ENCODE measurements at regions not wholly inside any gene's neighbourhood (a gene's known extent, or its start where the extent isn't known, plus 50 kb on each side); places are given as distances from the start of the nearest gene placed in this dataset.
"Not testable (repeated sequence)": the region's sequence is repeated elsewhere in the genome, so short reads cannot be mapped to it uniquely, and the experiment has no call there.

- DNase-seq = no peak
These were observed 256.0 kb downstream of the SV2B start for GRCh38 chr15:91356083-91356482.

GRCh38 chr15:91357011-91357410 is 257.0 kb downstream of the SV2B start:
- DNase-seq = no peak

GRCh38 chr15:91357486-91357885 is 257.4 kb downstream of the SV2B start:
- no peak for DNase-seq

GRCh38 chr15:91358405-91358804 is 258.3 kb downstream of the SV2B start:
- no peak for DNase-seq

- DNase-seq = not testable (repeated sequence)
These were observed 261.6 kb downstream of the SV2B start for GRCh38 chr15:91361696-91362095.

- DNase-seq = no peak
These were observed 266.1 kb downstream of the SV2B start for GRCh38 chr15:91366111-91366510.

GRCh38 chr15:91368611-91369010 is 268.6 kb downstream of the SV2B start:
- no peak for DNase-seq

GRCh38 chr15:91369823-91370222 is 269.8 kb downstream of the SV2B start:
- DNase-seq = no peak

GRCh38 chr15:91371345-91371744 is 271.3 kb downstream of the SV2B start:
- DNase-seq = not testable (repeated sequence)

GRCh38 chr15:91374336-91374735 is 274.3 kb downstream of the SV2B start:
- no peak for DNase-seq

GRCh38 chr15:91376038-91376437 is 276.0 kb downstream of the SV2B start:
- DNase-seq = no peak

- no peak for DNase-seq
These were observed 280.1 kb downstream of the SV2B start for GRCh38 chr15:91380114-91380513.

- DNase-seq = no peak
These were observed 283.5 kb downstream of the SV2B start for GRCh38 chr15:91383532-91383931.

GRCh38 chr15:91384189-91384730 is 284.2 kb downstream of the SV2B start:
- no peak for DNase-seq

- peak; percentile 26 for DNase-seq
These were observed 285.3 kb downstream of the SV2B start for GRCh38 chr15:91385311-91385710.

- no peak for DNase-seq
These were observed 293.1 kb downstream of the SV2B start for GRCh38 chr15:91393186-91393585.

GRCh38 chr15:91400481-91400880 is 300.4 kb downstream of the SV2B start:
- DNase-seq = no peak

- DNase-seq = peak; percentile 46
These were observed 307.3 kb downstream of the SV2B start for GRCh38 chr15:91407269-91407889.

- peak; percentile 14 for DNase-seq
These were observed 308.5 kb downstream of the SV2B start for GRCh38 chr15:91408476-91409076.

GRCh38 chr15:91409387-91409786 is 309.3 kb downstream of the SV2B start:
- no peak for DNase-seq

- no peak for DNase-seq
These were observed 311.5 kb downstream of the SV2B start for GRCh38 chr15:91411586-91411985.

- no peak for DNase-seq
These were observed 312.3 kb downstream of the SV2B start for GRCh38 chr15:91412138-91412928.

GRCh38 chr15:91413142-91413541 is 313.1 kb downstream of the SV2B start:
- DNase-seq = peak; percentile 2

- no peak for DNase-seq
These were observed 314.1 kb downstream of the SV2B start for GRCh38 chr15:91414124-91414523.

All from fibroblast of skin of right quadriceps (primary cell).